GM21381 (cell line): ENCODE measurements at regions not wholly inside any gene's neighbourhood (a gene's known extent, or its start where the extent isn't known, plus 50 kb on each side); places are given as distances from the start of the nearest gene placed in this dataset.
"Not testable (repeated sequence)": the region's sequence is repeated elsewhere in the genome, so short reads cannot be mapped to it uniquely, and the experiment has no call there.

Experiments
- ATAC-seq: cut with Tn5 transposase; IDR thresholded peaks from one replicate; pipeline ENCODE4 v1.9.1; 2021; ENCODE audit warnings: mild to moderate bottlenecking, moderate library complexity; ENCODE audit not compliant: unreplicated experiment

DNA sequence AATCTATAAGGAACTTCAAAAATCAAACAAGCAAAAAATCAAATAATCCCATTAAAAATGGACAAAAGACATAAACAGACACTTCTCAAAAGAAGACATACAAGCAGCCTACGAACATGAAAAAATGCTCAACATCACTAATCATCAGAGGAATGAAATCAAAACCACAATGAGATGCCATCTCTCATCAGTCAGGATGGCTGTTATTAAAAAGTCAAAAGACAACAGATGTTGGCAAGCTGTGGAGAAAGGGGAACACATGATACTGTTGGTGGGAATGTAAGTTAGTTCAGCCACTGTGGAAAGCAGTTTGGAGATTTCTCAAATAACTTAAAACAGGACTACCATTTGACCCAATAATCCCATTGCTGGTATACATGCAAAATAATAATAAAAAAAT lies 226.4 kb downstream of the S1PR1 start:
- ATAC-seq, result no peak

- no peak for ATAC-seq
These were observed 229.1 kb downstream of the S1PR1 start for GRCh38 chr1:101465941-101466340.

GRCh38 chr1:101474039-101474665 lies 237.3 kb downstream of the S1PR1 start:
- ATAC-seq, result no peak

GRCh38 chr1:101476541-101476940 lies 239.7 kb downstream of the S1PR1 start:
- no peak for ATAC-seq

- no peak for ATAC-seq
These were observed 243.1 kb downstream of the S1PR1 start for GRCh38 chr1:101479945-101480344.

DNA sequence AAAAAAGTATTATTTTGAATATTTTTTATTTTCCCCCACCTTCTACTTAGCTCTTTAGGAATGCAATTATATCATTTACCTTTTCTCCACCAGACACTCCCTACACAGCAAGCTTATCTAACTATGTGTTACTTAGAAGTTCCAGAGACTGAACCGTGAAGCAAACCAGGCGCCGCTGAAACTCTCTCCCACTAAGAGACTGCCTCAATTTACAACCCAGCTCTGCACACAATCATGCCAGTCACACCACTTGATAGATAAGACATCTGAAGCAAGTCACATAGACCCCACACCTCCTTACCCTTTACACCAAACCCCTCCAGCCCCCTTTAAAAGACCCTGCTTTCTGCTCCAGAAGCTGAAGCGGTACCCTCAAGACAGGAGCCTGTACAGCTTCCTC lies 245.5 kb downstream of the S1PR1 start:
- ATAC-seq, result no peak

DNA sequence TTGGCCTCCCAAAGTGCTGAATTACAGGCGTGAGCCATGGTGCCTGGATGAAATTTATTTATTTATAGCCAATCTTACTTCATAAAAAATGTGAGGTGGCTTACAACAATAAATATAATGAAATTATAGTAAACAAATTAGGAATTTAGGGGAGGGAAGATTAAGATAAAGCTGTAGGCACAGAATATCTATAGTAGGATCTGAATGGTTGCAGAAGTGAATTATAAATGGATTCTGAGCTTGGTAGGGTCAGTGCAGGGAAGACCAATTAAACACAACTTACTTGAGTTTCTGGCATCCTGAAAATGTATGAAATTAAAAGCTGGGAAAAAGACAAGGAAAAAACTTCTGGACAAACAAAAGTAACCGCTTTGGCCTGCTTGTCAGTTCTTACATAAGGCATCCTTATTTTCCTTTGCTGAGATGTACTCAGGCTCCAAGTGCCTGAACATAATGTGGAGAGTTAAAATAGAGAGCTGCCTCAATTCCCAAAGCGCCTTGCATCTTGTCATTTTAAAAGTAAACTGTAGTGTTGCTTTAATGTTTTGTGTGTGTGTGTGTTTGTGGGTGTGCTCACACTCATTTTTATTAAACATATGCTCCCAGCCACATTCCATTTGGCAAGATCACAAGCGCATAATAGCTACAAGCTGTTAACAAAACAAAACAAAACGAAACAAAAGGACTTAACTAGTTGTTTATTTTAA lies 247.3 kb downstream of the S1PR1 start:
- no peak for ATAC-seq

GRCh38 chr1:101484689-101485338 lies 248.0 kb downstream of the S1PR1 start:
- ATAC-seq, result no peak

DNA sequence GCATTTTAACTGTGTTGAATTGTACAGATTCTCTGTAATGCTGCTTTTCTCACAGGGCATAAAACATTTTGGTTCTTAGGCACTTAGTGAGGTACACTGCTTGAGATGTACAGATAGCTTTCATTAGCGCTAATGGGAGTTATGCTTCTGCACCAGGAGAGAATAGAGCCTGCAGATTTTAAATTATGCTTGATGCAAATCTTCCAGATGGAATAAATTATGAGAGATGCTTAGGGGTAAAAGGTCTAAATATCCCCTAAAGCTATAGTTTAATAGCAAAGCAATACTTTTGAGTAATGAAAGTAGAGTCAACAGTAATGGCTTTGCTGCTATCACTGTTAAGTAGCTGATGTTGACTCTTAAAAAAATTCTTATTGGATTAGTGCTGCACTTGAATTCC lies 248.9 kb downstream of the S1PR1 start:
- no peak for ATAC-seq

GRCh38 chr1:101492144-101492543 lies 255.3 kb downstream of the S1PR1 start:
- not testable (repeated sequence) for ATAC-seq

- not testable (repeated sequence) for ATAC-seq
These were observed 257.1 kb downstream of the S1PR1 start for GRCh38 chr1:101493920-101494319.

GRCh38 chr1:101496109-101496508 lies 259.3 kb downstream of the S1PR1 start:
- no peak for ATAC-seq

DNA sequence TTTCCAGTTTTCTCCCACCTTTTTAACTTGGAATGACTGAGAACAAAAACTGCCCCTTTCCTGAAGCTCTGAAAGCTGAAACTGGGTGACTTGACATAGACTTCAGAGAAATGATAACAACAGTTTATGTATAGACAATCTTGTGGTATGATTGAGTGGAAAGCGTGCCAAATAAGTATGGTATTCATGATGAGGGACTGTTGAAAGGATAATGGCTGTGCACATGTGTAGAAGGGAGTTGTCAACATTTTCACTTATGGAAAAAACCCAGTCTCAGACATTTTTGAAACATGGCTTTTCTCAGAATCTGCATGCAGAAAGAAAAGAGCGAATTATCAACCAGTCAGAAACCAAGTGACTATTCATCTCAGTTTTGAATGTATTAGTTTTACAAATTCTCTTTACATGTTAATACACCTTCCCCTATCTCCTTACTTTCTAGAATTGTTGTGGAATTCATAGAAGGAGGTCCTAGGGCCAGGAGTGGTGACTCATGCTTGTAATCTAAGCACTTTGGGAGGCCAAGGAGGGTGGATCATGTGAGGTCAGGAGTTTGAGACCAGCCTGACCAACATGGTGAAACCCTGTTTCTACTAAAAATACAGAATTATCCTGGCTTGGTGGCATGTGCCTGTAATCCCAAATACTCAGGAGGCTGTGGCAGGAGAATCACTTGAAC lies 261.2 kb downstream of the S1PR1 start:
- ATAC-seq, result no peak

GRCh38 chr1:101504106-101504505 lies 267.3 kb downstream of the S1PR1 start:
- ATAC-seq, result not testable (repeated sequence)

DNA sequence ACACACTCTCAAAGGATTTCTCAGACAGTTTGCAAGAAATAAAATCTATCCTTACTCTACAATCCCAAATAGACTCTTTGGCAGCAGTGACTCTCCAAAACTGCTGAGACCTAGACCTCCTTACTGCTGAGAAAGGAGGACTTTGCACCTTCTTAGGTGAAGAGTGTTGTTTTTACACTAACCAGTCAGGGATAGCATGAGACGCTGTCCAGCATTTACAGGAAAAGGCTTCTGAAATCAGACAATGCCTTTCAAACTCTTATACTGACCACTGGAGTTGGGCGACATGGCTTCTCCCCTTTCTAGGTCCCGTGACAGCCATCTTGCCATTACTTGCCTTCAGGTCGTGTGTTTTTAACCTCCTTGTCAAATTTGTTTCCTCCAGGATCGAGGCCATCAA lies 268.4 kb downstream of the S1PR1 start:
- not testable (repeated sequence) for ATAC-seq

- no peak for ATAC-seq
These were observed 269.8 kb downstream of the S1PR1 start for GRCh38 chr1:101506541-101507164.

GRCh38 chr1:101507547-101507971 lies 270.7 kb downstream of the S1PR1 start:
- no peak for ATAC-seq

- ATAC-seq, result no peak
These were observed 272.1 kb downstream of the S1PR1 start for GRCh38 chr1:101508913-101509312.

- no peak for ATAC-seq
These were observed 272.6 kb downstream of the S1PR1 start for GRCh38 chr1:101509370-101509769.

- ATAC-seq, result no peak
These were observed 274.5 kb downstream of the S1PR1 start for GRCh38 chr1:101511202-101511891.
